ENCODE measurements at regions not wholly inside any gene's neighbourhood (a gene's known extent, or its start where the extent isn't known, plus 50 kb on each side); places are given as distances from the start of the nearest gene placed in this dataset.

DNA sequence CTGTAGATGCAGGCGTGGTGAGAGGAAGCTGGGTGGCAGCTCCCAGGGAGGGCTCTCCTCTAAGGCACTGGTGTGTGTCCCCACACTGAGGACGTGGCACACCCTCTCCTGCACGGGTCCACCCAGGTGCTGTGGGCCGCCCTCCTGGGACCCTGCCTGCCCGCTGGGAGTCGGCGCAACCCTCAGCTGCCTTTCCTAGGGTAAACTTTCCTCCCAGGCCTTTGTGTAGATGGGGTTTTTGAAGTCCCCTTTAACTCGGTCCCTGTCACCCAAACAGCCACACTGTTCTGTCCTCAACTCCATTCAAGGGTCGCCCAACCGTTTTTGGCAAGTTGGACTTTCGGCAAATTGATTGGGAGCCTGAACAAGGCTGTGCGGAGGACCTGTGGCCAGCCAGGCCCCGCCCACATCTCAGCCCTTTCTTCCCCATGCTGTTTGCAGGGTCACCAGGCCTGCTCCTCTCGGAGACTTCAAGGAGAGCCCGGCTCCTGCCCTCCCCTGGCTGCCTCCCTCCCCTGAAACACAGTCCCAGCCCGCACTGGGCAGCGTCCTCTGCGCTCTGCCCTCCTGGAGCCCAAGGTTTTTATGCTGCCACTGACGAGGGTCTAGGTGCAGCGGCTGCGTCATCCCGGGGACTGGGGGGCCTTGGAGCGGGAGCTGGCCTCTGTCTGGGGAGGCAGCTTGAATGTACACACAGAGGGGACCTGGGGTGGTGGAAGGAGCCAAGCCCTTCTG lies 1126.2 kb downstream of the BRD1 start:
- DNase-seq = no peak
- H3K4me3 ChIP-seq (ENCODE audit: low read length) = no peak overlapping the region
- H3K9me2 ChIP-seq (replicated peaks; ENCODE audit: insufficient read depth, low read length) = no peaks in the 10 kb centered on the region
- H3K4me1 ChIP-seq (ENCODE audit: low read length) = no peaks in the 10 kb centered on the region
- TF ChIP-seq EZH2phosphoT487 (IDR thresholded peaks at IDR 0.05; ENCODE audit: low read length) = no peak
- TF ChIP-seq EZH2 (optimal IDR thresholded peaks at IDR 0.05; ENCODE audit: low read depth, low read length) = no peak
- TF ChIP-seq CTCF (IDR thresholded peaks at IDR 0.05; ENCODE audit: low read length) = no peak
- no peaks in the 10 kb centered on the region for H3F3A ChIP-seq (ENCODE audit: insufficient read depth, low read length)
- no peak overlapping the region for H3K27ac ChIP-seq (ENCODE audit: low read length)
- no peaks in the 10 kb centered on the region for H3K36me3 ChIP-seq (replicated peaks; ENCODE audit: insufficient read depth, low read length)
- H3K4me2 ChIP-seq (ENCODE audit: low read depth, low read length) = no peak overlapping the region
- H3K79me2 ChIP-seq (ENCODE audit: low read length) = peaks cover 9% of the 10 kb centered on the region; the same call in 1 of the 2 replicates
- H3K27me3 ChIP-seq (replicated peaks; ENCODE audit: insufficient read depth, low read length) = no peaks in the 10 kb centered on the region
- H3K9me3 ChIP-seq (replicated peaks; ENCODE audit: insufficient read depth, low read length) = no peaks in the 10 kb centered on the region
- H4K20me1 ChIP-seq (ENCODE audit: insufficient read depth, low read length) = no peaks in the 10 kb centered on the region
- no peak overlapping the region for H3K9ac ChIP-seq (ENCODE audit: low read length)
- H2AFZ ChIP-seq (ENCODE audit: low read length) = no peak overlapping the region

GRCh38 chr22:48700566-48701295 lies 1126.9 kb downstream of the BRD1 start:
- TF ChIP-seq CTCF (IDR thresholded peaks at IDR 0.05; ENCODE audit: low read length) (no peak), EZH2 (optimal IDR thresholded peaks at IDR 0.05; ENCODE audit: low read depth, low read length) (no peak)
- Histone ChIP-seq H3K4me2 (ENCODE audit: low read depth, low read length) (no peak overlapping the region), H4K20me1 (ENCODE audit: insufficient read depth, low read length) (no peaks in the 10 kb centered on the region), H3K9me3 (replicated peaks; ENCODE audit: insufficient read depth, low read length) (no peaks in the 10 kb centered on the region), H3K27me3 (replicated peaks; ENCODE audit: insufficient read depth, low read length) (no peaks in the 10 kb centered on the region), H3K9ac (ENCODE audit: low read length) (no peak overlapping the region), H3K4me3 (ENCODE audit: low read length) (no peak overlapping the region), H3K4me1 (ENCODE audit: low read length) (no peaks in the 10 kb centered on the region), H2AFZ (ENCODE audit: low read length) (no peak overlapping the region), H3K79me2 (ENCODE audit: low read length) (peaks cover 9% of the 10 kb centered on the region; the same call in 1 of the 2 replicates), H3K27ac (ENCODE audit: low read length) (no peak overlapping the region), H3F3A (ENCODE audit: insufficient read depth, low read length) (no peaks in the 10 kb centered on the region), H3K36me3 (replicated peaks; ENCODE audit: insufficient read depth, low read length) (no peaks in the 10 kb centered on the region), H3K9me2 (replicated peaks; ENCODE audit: insufficient read depth, low read length) (no peaks in the 10 kb centered on the region)
- no peak for DNase-seq

DNA sequence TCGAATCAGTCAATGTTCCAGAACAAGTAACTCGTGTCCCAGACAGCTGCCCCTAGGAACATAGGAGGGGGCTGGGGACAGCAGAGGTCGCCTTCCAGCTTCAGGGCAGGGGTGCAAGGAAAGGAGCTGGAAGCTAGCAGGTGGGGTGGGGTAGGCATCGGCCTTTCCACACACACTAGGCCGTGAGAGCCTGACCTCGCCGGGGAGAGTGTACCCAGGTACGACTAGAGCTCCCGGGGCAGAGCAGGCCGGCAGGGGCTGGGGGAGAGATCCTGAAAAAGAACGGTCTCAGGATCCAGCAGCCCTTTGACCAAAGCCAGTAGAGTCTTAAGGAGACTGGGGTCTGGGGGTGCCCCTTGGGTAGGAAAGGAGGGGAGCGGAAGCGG lies 1127.5 kb downstream of the BRD1 start:
- no peak for TF ChIP-seq CTCF (IDR thresholded peaks at IDR 0.05; ENCODE audit: low read length)
- TF ChIP-seq EZH2phosphoT487 (IDR thresholded peaks at IDR 0.05; ENCODE audit: low read length) = no peak
- no peak for TF ChIP-seq EZH2 (optimal IDR thresholded peaks at IDR 0.05; ENCODE audit: low read depth, low read length)
- Histone ChIP-seq H3K9me2 (replicated peaks; ENCODE audit: insufficient read depth, low read length) (no peaks in the 10 kb centered on the region), H2AFZ (ENCODE audit: low read length) (no peak overlapping the region), H3K27ac (ENCODE audit: low read length) (no peak overlapping the region), H4K20me1 (ENCODE audit: insufficient read depth, low read length) (no peaks in the 10 kb centered on the region), H3K4me1 (ENCODE audit: low read length) (no peaks in the 10 kb centered on the region), H3K4me2 (ENCODE audit: low read depth, low read length) (no peak overlapping the region), H3K4me3 (ENCODE audit: low read length) (no peak overlapping the region), H3K79me2 (ENCODE audit: low read length) (peaks cover 9% of the 10 kb centered on the region; the same call in 1 of the 2 replicates), H3K27me3 (replicated peaks; ENCODE audit: insufficient read depth, low read length) (no peaks in the 10 kb centered on the region), H3K9ac (ENCODE audit: low read length) (no peak overlapping the region), H3K36me3 (replicated peaks; ENCODE audit: insufficient read depth, low read length) (no peaks in the 10 kb centered on the region), H3F3A (ENCODE audit: insufficient read depth, low read length) (no peaks in the 10 kb centered on the region), H3K9me3 (replicated peaks; ENCODE audit: insufficient read depth, low read length) (no peaks in the 10 kb centered on the region)
- no peak for DNase-seq

Data from MM.1S (cell line).